GM13977 (cell line): ENCODE measurements at regions not wholly inside any gene's neighbourhood (a gene's known extent, or its start where the extent isn't known, plus 50 kb on each side); places are given as distances from the start of the nearest gene placed in this dataset.

Experiments
- DNase-seq: peaks from one replicate; pipeline ENCODE4 v3.0.0; 2012; ENCODE audit warnings: low spot score
- CTCF ChIP-seq: IDR thresholded peaks from 2 replicates; pipeline ENCODE4 v1.5.1; 2012; ENCODE audit warnings: mild to moderate bottlenecking, control low read depth; ENCODE audit not compliant: insufficient read depth; ENCODE audit errors: extremely low read depth, missing control alignments
- in situ Hi-C: fragments of 300-500 bp; cut with MboI; formaldehyde crosslinking; loops from one replicate; pipeline ENCODE4 v1.12.0; 2022; ENCODE audit warnings: low sequenced_read_pairs, low pct_unique_long_range_greater_than_20kb, mixed read lengths, inconsistent platforms; ENCODE audit not compliant: unreplicated experiment

GRCh38 chr4:26088433-26088928 lies 174.5 kb downstream of the SMIM20 start:
- no peak for TF ChIP-seq CTCF
- in situ Hi-C loops: no loop called here
- DNase-seq: no peak

DNA sequence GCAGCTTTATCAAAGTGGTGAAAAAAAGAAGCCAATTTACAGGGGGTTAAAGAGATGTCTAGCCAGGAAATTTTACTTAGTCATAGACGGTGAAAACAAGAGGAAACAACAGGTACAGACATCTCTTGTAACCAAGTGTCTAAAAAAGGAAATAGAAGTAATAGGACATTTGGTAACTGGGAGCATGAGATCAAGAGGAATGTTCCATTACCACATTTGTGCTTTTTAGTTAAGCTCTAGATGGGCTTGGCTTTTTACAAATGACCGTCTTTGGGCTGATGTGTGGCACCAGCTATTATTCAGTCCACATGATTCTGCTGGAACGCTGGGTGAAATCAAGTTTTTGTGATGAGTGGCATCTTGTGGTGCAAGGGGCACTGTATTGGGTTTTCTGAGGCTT lies 179.5 kb downstream of the SMIM20 start:
- DNase-seq: no peak
- TF ChIP-seq CTCF: no peak
- in situ Hi-C loops: no loop called here

DNA sequence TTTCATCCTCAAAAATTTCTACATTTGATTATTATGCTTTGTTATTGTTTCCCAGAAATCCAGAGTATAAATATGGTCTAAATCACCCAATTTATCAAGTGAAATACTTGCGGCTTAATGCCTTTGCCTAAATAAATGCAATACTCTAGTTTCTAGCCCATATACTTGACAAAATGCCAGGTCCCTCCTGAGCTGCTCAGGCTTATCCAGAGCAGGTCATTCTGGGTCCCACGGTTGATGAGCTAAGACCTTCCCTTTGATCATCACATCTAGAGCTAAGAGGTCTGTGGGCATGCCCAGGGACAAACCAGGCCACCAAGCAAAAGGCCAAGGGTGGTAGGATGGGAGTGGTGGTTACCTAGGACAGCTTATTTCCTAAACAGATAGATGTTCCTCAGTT lies 180.1 kb downstream of the SMIM20 start:
- in situ Hi-C loops: no loop called here
- DNase-seq: no peak
- no peak for TF ChIP-seq CTCF

DNA sequence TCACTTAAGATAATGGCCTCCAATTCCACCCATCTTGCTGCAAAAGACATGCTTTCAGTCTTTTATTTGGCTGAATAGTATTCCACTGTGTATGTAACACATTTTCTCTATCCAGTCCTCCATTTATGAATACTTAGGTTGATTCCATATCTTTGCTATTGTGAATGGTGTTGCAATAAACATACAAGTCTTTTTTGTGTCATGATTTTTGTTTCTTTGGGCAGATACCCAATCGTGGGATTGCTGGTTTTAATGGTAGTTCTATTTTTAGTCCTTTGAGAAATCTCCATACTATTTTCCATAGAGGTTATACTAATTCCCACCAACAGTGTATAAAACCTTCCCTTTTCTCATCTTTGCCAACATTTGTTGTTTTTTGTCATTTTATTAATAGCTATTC lies 180.9 kb downstream of the SMIM20 start:
- in situ Hi-C loops: no loop called here
- no peak for DNase-seq
- no peak for TF ChIP-seq CTCF

- in situ Hi-C loops: no loop called here
- TF ChIP-seq CTCF: no peak
- DNase-seq: no peak
These were observed 185.9 kb downstream of the SMIM20 start for GRCh38 chr4:26099967-26100366.

GRCh38 chr4:26101011-26101410 lies 187.0 kb downstream of the SMIM20 start:
- no peak for TF ChIP-seq CTCF

More at GRCh38 chr4:26101011-26101410, 187.0 kb downstream of the SMIM20 start:
- DNase-seq: no peak
- in situ Hi-C loops: no loop called here
